ENCODE measurements at regions not wholly inside any gene's neighbourhood (a gene's known extent, or its start where the extent isn't known, plus 50 kb on each side); places are given as distances from the start of the nearest gene placed in this dataset.

DNA sequence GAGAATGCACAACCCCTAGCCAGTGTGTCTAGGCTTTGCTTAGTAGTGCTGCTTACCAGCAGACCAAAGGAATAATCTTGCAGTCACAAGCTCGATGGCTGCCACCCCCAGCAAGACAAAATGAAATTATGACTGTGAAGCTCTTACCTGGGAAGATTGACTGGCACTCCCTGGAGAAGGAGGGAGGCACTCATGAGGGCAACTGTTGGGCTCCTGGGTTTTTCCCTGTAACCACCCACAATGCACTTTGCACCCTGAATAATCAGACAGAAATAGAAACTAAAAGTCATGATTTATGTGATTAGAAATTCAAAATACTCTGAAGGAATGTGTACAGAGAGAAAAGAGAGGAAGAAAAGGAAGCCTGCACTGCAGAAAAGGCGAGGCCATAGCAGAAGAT is 144.3 kb upstream of the DGKB start:
- ATAC-seq (no peak), DNase-seq (ENCODE audit: low spot score) (no peak), FAIRE-seq (no peak)
- Histone ChIP-seq H3K79me2 (ENCODE audit: insufficient read depth, low read length) (no peaks in the 10 kb centered on the region), H3K4me3 (replicated peaks in 1 of 3; ENCODE audit: insufficient read depth in 1 of 3, low read depth in 2 of 3, low read length in 3 of 3) (no peak overlapping the region), H3K4me2 (ENCODE audit: low read depth, low read length) (no peak overlapping the region), H3K36me3 (replicated peaks in 1 of 2; ENCODE audit: control insufficient read depth in 1 of 2, insufficient read depth in 2 of 2, low read length in 2 of 2) (no peaks in the 10 kb centered on the region), H3K9ac (ENCODE audit: insufficient read depth, low read depth, low read length) (no peak overlapping the region), H4K20me1 (ENCODE audit: insufficient read depth, low read length) (no peaks in the 10 kb centered on the region), H3K4me1 (ENCODE audit: insufficient read depth, low read length) (no peaks in the 10 kb centered on the region), H2AFZ (ENCODE audit: low read length) (no peak overlapping the region), H3K9me3 (ENCODE audit: low read length) (peaks cover 15% of the 10 kb centered on the region; the same call in 1 of the 2 replicates), H3K27ac (ENCODE audit: extremely low read length, insufficient read depth, low read length) (no peak overlapping the region), H3K27me3 (ENCODE audit: control insufficient read depth in 1 of 2, insufficient read depth in 2 of 2, low read length in 2 of 2) (no peaks in the 10 kb centered on the region)
- WGBS (ENCODE audit: low lambda C conversion rate): 0% methylated on average over 2 of the region's 2 CpGs
- intact Hi-C loops (cut with micrococcal nuclease; ENCODE audit: unreplicated experiment) (no loop called here), in situ Hi-C loops (cut with HindIII; ENCODE audit: extremely low pct_ligation_motif_present, low pct_unique_long_range_greater_than_20kb) (no loop called here)
- TF ChIP-seq SMARCE1 (IDR thresholded peaks at IDR 0.05; ENCODE audit: borderline replicate concordance) (no peak), CCDC6 (CRISPR knock-in tag; IDR thresholded peaks at IDR 0.05) (no peak), SAFB2 (CRISPR knock-in tag; IDR thresholded peaks at IDR 0.05; ENCODE audit: borderline replicate concordance, low read depth) (no peak), ZNF879 (CRISPR knock-in tag; IDR thresholded peaks at IDR 0.05) (no peak), NFRKB (IDR thresholded peaks at IDR 0.05) (no peak), RELA (CRISPR knock-in tag; IDR thresholded peaks at IDR 0.05) (no peak), ZNF614 (CRISPR knock-in tag; IDR thresholded peaks at IDR 0.05; ENCODE audit: borderline replicate concordance) (no peak), ZMAT3 (CRISPR knock-in tag; conservative IDR thresholded peaks at IDR 0.05) (no peak), EEA1 (CRISPR knock-in tag; IDR thresholded peaks at IDR 0.05; ENCODE audit: borderline replicate concordance) (no peak), WIZ (CRISPR knock-in tag; IDR thresholded peaks at IDR 0.05) (no peak), HDAC6 (IDR thresholded peaks at IDR 0.05; ENCODE audit: low read depth, low read length) (no peak), ZNF136 (CRISPR knock-in tag; IDR thresholded peaks at IDR 0.05; ENCODE audit: low read depth) (no peak), KDM4B (CRISPR knock-in tag; IDR thresholded peaks at IDR 0.05) (no peak), GTF2F1 (IDR thresholded peaks at IDR 0.05; ENCODE audit: low read length) (no peak)
- TF ChIP-seq, protein P1, sequence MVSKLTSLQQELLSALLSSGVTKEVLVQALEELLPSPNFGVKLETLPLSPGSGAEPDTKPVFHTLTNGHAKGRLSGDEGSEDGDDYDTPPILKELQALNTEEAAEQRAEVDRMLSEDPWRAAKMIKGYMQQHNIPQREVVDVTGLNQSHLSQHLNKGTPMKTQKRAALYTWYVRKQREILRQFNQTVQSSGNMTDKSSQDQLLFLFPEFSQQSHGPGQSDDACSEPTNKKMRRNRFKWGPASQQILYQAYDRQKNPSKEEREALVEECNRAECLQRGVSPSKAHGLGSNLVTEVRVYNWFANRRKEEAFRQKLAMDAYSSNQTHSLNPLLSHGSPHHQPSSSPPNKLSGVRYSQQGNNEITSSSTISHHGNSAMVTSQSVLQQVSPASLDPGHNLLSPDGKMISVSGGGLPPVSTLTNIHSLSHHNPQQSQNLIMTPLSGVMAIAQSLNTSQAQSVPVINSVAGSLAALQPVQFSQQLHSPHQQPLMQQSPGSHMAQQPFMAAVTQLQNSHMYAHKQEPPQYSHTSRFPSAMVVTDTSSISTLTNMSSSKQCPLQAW (CRISPR knock-in tag; IDR thresholded peaks at IDR 0.05): no peak
- TF ChIP-seq, protein P2, sequence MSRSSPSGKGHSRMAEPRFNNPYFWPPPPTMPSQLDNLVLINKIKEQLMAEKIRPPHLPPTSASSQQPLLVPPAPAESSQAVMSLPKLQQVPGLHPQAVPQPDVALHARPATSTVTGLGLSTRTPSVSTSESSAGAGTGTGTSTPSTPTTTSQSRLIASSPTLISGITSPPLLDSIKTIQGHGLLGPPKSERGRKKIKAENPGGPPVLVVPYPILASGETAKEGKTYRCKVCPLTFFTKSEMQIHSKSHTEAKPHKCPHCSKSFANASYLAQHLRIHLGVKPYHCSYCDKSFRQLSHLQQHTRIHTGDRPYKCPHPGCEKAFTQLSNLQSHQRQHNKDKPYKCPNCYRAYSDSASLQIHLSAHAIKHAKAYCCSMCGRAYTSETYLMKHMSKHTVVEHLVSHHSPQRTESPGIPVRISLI (CRISPR knock-in tag; IDR thresholded peaks at IDR 0.05; ENCODE audit: borderline replicate concordance): no peak
- ChIA-PET CTCF (ENCODE audit: low intra/inter-chr PET ratio, low total read pairs) (no interaction called here), POLR2A (no interaction called here)
- BruUV-seq (replicated peaks): no TSS peak

Measured in HepG2 (cell line).